ENCODE measurements at regions not wholly inside any gene's neighbourhood (a gene's known extent, or its start where the extent isn't known, plus 50 kb on each side); places are given as distances from the start of the nearest gene placed in this dataset.

DNA sequence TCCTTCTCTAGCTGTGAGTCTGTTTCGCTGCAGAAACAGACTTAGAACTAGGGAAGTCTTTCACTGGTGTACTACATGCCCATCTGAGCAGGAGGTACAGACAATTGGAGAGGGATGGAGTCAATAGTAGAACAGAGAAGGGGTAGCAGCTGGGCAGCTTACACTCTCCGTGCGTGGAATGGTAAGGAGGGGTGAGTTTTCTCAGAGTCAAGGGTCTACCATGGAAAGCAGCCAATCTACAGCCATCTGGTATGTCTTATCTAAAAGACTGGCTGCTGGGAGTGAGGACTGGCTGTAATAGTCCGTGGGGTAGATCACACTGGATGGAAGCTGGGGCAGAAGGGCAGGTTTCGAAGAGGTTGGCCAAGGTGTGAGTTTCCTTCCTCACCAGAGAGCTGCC, 137.3 kb upstream of the TENM4 start:
- H3K36me3 ChIP-seq (ENCODE audit: control insufficient read depth in 2 of 2, insufficient read depth in 2 of 2, low read length in 1 of 2) = no peaks in the 10 kb centered on the region
- POLR2A ChIA-PET = no interaction called here
- TF ChIP-seq CHD4 (IDR thresholded peaks at IDR 0.05) = no peak
- no peak for TF ChIP-seq TCF3 (IDR thresholded peaks at IDR 0.05; ENCODE audit: borderline replicate concordance, insufficient read depth, low read depth, low read length)
- TF ChIP-seq IRF4 (IDR thresholded peaks at IDR 0.05; ENCODE audit: low read depth, low read length) = no peak
- no peak for TF ChIP-seq CREM (IDR thresholded peaks at IDR 0.05; ENCODE audit: low read depth)
- no peak for TF ChIP-seq SMC3 (IDR thresholded peaks at IDR 0.05; ENCODE audit: borderline replicate concordance, low read length)
- TF ChIP-seq, protein P1, sequence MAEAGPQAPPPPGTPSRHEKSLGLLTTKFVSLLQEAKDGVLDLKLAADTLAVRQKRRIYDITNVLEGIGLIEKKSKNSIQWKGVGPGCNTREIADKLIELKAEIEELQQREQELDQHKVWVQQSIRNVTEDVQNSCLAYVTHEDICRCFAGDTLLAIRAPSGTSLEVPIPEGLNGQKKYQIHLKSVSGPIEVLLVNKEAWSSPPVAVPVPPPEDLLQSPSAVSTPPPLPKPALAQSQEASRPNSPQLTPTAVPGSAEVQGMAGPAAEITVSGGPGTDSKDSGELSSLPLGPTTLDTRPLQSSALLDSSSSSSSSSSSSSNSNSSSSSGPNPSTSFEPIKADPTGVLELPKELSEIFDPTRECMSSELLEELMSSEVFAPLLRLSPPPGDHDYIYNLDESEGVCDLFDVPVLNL (IDR thresholded peaks at IDR 0.05; ENCODE audit: low read depth, low read length) = no peak
- TF ChIP-seq NFXL1 (IDR thresholded peaks at IDR 0.05; ENCODE audit: borderline replicate concordance) = no peak
- TF ChIP-seq CUX1 (IDR thresholded peaks at IDR 0.05; ENCODE audit: insufficient replicate concordance, low read depth, low read length) = no peak
- TF ChIP-seq SIN3A (IDR thresholded peaks at IDR 0.05; ENCODE audit: low read depth, low read length) = no peak
- no peak for TF ChIP-seq MXI1 (IDR thresholded peaks at IDR 0.05; ENCODE audit: low read depth, low read length)
- TF ChIP-seq, protein P2, sequence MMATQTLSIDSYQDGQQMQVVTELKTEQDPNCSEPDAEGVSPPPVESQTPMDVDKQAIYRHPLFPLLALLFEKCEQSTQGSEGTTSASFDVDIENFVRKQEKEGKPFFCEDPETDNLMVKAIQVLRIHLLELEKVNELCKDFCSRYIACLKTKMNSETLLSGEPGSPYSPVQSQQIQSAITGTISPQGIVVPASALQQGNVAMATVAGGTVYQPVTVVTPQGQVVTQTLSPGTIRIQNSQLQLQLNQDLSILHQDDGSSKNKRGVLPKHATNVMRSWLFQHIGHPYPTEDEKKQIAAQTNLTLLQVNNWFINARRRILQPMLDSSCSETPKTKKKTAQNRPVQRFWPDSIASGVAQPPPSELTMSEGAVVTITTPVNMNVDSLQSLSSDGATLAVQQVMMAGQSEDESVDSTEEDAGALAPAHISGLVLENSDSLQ (IDR thresholded peaks at IDR 0.05) = no peak
- TF ChIP-seq BCLAF1 (IDR thresholded peaks at IDR 0.05) = no peak
- no peak for TF ChIP-seq HDAC6 (IDR thresholded peaks at IDR 0.05; ENCODE audit: unreplicated experiment)
- no peak for TF ChIP-seq ZNF274 (IDR thresholded peaks at IDR 0.05; ENCODE audit: insufficient read depth, insufficient read length)

More for the DNA sequence above, 137.3 kb upstream of the TENM4 start:
- ChIA-PET RAD21 (ENCODE audit: unreplicated experiment) (no interaction called here), SMC1A (ENCODE audit: uncharacterized antibody, unreplicated experiment) (no interaction called here), CTCF (no interaction called here)
- no peak overlapping the region for H3K4me3 ChIP-seq
- H3K27me3 ChIP-seq (replicated peaks in 1 of 2; ENCODE audit: control insufficient read depth in 2 of 2, insufficient read depth in 2 of 2, low read length in 1 of 2) = no peaks in the 10 kb centered on the region; a peak in 1 of 4 replicates
- H3K27ac ChIP-seq (ENCODE audit: control insufficient read depth, insufficient read depth) = no peak overlapping the region
- H3K9ac ChIP-seq (ENCODE audit: control insufficient read depth, insufficient read depth, low read length) = no peak overlapping the region
- H3K9me3 ChIP-seq (replicated peaks; ENCODE audit: control insufficient read depth, insufficient read depth, low read length) = no peaks in the 10 kb centered on the region
- ATAC-seq = no peak
- no peak for FAIRE-seq
- intact Hi-C loops (cut with micrococcal nuclease; ENCODE audit: unreplicated experiment) = no loop called here
- no peak for DNase-seq (ENCODE audit: low read depth, low spot score)
- H3K4me1 ChIP-seq (ENCODE audit: control insufficient read depth, insufficient read depth, low read length) = no peaks in the 10 kb centered on the region
- BruUV-seq (replicated peaks) = no TSS peak
- no peak overlapping the region for H2AFZ ChIP-seq (ENCODE audit: control insufficient read depth, low read depth, low read length)
- H3K79me2 ChIP-seq (ENCODE audit: control insufficient read depth, insufficient read depth, low read length) = no peaks in the 10 kb centered on the region
- no peak overlapping the region for H3K4me2 ChIP-seq (ENCODE audit: control insufficient read depth, insufficient read depth)
- no peaks in the 10 kb centered on the region for H4K20me1 ChIP-seq (ENCODE audit: control insufficient read depth, insufficient read depth)
- in situ Hi-C loops (cut with MboI) = no loop called here
- WGBS (ENCODE audit: insufficient coverage, insufficient replicate concordance, low lambda C conversion rate, missing lambda C conversion rate) = 6% methylated on average over 5 of the region's 5 CpGs
